HG02981 (cell line): ENCODE measurements at regions not wholly inside any gene's neighbourhood (a gene's known extent, or its start where the extent isn't known, plus 50 kb on each side); places are given as distances from the start of the nearest gene placed in this dataset.

Experiments used
- ATAC-seq: cut with Tn5 transposase; IDR thresholded peaks from one replicate; pipeline ENCODE4 v1.9.1; 2021; ENCODE audit warnings: mild to moderate bottlenecking, moderate library complexity; ENCODE audit not compliant: unreplicated experiment

DNA sequence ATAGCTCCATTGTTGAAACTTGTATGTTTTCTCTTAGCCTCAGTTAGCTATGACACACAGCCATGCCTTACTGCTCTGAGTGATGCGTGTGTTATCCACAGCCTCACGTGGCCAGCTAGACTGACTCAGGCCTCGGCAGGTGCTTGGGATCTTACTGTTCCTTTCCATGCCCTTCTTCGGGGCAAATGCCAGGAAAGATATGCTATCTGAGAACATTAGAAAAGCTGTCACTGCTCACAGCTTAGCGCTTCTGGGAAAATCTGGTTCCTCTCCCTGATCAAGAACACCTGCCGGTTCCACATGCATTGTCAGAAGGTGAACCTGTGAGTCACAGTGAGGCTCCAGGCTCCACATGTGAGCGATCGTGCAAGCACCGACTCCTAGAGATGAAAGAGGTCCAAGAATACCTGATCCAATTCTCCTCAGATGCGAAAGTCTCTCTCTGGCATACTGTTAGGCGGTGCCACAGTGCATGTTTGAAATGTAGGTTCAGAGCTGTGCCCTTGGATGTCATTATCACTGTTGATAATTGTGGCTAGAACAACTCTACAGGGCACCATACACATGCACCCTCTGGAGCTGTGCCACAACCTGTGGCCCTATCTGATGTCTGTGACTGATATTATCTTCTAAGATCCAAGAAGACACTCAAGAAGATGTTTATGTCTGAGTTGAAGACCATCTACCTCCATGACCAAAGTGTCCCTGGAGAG, 247.8 kb upstream of the IGFBP3 start:
- no peak for ATAC-seq

DNA sequence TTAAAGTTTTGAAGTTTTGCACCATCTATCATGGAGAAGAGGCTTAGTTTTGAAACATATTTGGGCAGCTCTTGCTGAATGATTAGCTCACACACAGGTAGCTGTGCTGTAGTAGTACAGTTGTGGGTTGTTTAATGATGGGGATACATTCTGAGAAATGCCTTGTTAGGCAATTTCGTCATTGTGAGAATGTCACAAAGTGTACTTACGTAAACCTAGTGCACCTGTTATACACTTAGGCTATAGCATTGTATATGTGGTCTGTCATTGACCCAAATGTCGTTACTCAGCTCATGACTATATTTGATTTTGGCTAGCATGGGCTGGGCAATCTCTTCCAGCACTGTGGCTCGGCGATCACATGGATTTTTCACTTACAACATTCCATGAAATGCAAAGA, 247.2 kb upstream of the IGFBP3 start:
- no peak for ATAC-seq

DNA sequence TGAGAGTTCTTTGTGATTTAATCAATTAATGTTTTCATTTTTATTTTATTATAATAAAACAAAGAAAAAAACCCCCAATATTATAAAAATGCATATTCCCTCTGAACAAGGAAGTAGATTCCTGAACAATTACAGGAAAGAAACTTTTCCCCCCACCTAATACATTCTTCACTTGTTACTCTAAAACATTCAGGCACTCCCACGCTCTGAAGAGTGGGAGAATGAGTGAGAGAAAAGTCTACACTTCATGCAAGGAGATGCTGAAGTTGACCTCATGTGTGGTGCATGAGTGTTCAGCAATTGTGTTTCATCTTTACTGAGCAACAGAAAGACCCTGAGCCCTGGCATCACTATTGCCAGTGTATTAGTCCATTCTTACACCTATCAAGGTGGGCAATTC, 244.2 kb upstream of the IGFBP3 start:
- ATAC-seq: no peak

DNA sequence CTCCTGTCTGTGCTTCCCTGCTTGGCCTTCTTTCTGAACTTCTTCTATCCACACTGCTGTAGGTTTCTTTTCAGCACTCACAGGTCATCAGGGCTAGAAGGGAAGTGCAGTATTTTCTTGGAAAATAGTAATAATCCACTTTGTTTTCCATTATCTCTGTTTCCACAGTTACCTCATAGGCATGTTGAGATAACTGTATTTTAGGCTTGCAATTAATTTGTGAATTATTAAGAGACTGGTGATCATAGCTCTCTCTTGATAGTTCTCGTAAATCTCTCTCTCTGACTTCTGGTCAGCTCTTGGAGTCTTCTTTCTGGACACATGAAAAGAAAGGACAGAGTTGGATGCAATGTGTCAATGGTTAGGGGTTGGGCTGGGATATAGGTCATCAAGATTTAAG, 243.6 kb upstream of the IGFBP3 start:
- no peak for ATAC-seq

DNA sequence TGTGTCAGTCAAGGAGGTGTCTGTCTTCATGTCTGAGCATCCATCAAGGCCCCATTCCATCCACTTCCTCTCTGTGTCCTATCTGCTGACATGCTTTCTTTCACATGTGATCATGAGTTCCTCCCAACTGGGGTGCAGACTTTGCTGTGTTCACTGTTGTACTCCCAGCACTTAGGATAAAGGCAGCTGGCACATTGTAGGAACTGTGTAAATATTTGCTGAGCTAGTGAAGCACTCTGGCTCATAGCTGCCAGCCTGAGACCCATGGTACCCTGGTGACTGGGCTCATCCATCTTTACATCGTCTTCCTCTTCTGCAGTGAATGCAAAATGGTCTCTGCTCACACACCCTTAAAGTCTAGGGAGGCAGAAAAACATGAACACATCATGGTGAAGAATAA, 242.2 kb upstream of the IGFBP3 start:
- no peak for ATAC-seq

DNA sequence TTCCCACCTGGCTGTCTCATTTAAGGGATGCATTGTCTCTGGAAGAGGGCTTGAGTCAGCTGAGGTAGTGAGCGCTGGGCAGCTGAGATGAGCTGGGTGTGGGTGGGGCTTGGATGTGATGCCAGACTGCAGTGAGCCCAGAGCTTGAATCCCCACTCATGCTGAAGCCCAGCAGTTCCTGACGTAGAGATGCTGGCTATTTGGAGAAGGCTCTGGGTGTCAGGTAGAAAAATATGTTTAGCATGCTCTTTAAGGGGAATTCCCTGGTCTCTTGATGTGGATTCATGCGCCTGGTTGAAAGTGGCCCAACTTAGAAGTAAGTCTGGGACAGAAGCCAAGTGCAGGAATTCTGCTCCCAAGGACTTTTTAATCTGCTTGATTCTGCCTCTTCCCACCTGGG, 241.5 kb upstream of the IGFBP3 start:
- no peak for ATAC-seq

DNA sequence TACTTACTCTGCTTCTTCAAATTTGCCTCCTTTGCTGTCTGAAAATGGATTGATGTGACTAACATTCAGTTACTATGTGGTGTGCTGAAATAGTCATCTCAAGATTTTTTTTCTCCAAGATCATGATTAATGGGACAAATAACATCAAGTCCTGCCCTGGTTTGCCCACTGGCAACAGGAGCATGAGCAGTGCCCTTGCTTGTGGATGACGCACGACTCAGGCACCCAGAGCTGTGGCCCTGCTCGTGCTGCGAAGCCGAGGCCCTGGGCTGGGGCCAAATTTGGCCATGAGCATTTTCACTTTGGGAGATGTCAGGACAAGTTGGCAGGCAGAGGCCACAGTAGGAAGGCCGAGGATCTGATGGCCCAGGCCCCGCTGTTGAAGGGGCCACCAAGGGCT, 239.8 kb upstream of the IGFBP3 start:
- ATAC-seq: no peak

DNA sequence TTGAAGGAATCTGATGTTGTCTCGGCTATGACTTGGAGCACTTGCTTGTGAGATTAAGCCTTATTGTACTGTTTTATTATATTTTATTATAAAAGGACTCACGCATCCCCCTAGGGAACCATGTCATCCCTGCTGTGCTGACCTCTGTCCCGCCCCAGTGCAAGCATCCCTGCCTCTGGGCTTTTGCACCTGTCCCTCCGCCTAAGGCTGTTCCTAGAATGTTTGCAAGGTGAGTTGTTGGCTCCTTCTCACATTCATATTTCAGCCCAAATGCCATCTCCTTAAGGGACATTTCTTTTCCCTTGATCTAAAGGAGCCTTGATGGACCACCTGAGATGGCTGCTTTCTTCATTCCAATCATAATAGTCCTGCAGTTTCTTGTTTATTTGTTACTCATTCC, 236.9 kb upstream of the IGFBP3 start:
- no peak for ATAC-seq

DNA sequence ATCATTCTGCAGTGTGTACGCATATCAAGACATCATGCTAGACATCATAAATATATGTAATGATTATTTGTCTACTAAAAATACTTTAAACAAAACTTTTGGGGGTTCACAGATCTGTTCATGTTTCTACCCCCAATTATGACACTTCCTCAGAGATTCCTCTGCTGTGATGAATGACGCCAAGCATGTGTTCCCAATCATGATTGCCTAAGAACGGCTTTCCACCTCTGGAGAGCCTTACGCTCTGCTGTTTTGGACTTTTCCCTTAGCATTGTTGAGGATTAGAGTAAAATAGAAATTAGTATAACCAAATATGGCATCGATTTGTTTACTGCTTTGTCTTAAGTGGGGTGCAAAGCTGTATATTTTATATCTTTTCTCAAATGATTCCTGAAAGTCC, 236.3 kb upstream of the IGFBP3 start:
- ATAC-seq: no peak

DNA sequence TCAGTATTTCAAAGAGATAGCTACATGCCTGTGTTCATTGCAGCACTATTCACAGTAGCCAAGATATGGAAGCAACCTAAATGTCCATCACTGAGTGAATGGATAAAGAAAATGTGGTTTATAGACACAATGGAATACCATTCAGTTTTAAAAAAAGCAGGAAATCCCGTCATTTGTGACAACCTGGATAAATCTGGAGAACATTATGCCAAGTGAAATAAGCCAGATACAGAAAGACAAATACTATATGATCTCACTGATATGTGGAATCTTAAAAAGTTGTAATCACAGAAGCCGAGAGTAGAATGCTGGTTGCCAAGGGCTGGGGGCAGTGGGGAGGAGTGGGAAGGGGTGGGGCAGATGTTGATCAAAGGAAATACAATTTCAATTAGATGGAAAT, 235.8 kb upstream of the IGFBP3 start:
- ATAC-seq: no peak

DNA sequence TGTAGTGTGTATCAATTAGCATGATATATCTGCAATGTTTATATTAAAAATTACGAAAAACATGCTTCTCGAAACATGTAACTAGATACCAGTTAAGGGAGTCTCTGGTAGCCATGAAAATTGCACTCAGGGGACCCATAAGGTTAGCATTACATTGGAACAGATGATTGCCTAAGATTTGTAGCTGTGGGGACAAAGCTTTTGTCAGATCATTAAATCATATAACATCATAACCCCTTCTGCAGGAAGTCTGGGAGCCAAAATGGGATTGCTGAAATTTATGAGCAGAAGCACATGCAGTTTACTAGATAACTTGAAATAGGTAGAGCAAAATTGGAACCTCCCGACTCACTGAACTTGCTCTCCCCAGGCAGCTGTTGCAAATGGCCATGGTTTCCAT, 235.0 kb upstream of the IGFBP3 start:
- no peak for ATAC-seq

DNA sequence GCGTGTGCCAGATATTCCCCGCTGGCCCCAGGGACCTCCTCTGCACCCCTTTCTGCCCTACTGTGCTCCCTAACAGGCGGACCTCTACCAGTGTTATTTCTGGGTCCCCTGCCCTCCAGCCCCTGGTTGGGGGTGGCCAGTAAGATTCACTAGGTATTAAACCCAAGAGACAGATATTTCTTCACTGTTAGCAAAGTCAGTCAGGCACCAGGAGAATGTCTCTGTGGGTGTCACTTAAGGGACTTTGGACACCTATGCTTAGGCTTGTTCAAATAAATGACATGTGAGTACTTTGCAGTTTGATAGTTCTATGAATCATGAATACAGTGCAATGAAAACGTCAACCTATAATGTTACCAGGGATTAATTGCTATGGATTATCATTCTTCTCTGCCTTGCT, 234.3 kb upstream of the IGFBP3 start:
- ATAC-seq: no peak

DNA sequence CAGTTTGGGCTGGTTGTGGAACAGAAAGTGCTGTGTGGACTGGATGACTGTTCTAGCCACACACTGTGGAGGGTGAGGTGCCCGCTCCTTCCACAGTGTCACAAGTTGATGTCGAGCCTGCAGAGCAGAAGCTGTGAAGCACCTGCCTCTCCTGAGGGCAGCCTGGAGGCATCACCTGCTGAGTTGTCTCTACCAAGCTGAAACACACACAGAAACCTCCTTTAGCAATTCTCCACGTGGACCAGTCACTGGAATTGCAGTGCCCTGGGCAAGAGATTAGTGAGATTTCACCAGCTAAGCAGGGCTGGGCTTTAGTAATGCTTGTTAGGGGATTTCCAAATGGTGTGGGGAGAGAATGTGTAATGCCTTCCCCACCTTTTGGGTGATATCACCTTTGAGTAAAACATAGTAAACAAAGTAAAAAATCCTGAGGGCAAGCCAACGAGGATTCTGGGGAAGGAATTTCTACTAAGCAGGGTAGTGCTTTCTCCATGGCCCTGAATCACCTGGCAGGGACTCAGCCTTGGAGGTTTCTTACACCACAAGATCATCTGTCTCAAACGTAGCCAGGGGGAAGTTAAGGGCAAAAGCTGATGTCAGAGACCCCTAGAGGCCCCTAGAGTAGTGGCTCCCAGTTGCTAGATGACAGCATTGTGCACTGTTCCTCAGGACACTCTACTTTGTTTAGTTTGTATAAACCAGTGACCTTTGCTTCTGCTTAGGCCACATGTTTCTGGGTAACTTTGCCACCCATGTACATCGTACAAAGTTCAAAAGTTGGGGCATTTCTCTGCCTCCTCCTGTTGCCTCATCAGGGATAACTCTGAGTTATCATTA, 233.1 kb upstream of the IGFBP3 start:
- no peak for ATAC-seq

DNA sequence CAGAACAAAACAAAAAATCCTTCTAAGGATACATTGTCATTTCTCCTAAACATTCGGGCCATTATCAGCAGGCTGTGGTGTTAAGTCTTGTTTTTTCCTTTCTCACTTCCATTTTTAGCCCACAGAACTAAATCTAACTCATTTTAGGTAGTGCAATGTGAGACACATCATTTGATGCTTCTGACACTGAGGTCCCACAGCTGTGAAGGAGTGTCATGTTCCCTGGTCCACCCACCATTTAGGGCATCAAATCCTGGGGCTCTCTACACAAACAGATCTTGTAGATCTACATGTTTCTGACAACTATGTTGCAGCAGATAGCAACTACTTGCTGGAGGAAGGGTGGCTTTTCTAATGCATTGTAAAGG, 232.5 kb upstream of the IGFBP3 start:
- no peak for ATAC-seq

DNA sequence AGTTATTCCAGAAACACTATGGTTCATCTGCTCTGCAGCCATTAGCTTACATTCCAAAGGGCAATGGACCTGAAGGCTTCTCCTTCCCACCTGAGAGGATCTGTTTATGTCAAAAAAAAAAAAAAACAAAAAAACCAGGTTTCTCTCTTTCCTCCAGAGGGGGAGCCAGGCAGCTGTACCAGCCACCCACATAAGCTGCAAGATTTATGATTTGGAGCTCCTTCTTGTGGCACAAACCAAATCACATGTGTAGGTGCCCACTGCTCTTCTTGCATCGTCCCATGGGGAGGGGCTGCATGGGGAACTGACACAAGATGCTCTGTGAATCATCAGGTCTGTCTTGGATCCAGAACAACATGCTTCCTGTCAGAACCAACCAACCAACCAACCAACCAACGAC, 231.6 kb upstream of the IGFBP3 start:
- ATAC-seq: no peak

DNA sequence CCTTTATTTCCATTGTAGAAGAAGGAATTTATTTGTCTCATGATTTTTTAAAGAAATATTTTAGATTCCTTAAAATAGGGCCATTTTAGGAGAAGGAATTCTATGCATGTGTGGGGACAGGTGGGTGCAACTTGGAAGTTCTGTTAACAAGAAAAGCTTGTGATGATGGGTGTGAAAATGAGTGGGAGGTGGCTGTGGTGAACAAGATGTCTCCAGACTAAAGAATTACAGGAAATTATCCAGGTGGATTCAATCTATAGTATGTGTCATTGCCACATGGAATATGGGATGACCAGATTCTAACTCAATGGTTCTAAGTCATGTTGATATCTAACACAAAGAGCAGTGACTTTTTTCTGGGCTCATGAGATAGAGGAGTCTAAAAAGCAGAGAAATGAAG, 229.6 kb upstream of the IGFBP3 start:
- ATAC-seq: no peak

DNA sequence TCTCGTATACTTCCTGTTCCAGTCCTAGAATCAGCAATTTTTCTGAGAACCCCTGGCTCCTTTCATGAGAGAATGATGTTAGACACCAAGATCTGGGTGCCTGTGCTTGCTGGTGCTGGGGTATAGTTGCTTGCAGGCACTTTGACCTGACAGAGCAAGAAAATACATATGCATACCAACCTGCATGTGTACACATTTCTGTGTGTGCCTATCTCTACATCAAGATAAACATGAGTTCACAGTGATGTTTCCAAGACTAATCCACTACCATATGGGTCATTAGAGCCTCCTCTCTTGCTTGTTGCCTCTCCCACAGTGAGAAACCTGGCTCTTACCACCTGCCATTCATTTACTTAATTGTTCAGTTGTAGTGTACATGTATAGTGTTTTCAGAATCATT, 229.1 kb upstream of the IGFBP3 start:
- ATAC-seq: no peak

DNA sequence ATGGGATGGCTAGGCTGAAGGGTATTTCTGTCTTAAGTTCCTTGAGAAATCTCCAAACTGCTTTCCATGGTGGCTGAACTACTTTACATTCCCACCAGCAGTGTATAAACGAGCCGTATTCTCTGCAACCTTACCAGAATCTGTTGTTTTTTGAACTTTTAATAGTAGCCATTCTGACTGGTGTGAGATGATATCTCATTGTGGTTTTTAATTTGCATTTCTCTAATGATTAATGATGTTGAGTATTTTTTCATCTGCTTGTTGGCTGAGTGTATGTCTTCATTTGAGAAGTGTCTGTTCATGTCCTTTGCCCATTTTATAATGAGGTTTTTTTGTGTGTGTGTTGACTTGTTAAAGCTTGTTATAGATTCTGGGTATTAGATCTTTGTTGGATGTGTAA, 226.8 kb upstream of the IGFBP3 start:
- ATAC-seq: no peak

DNA sequence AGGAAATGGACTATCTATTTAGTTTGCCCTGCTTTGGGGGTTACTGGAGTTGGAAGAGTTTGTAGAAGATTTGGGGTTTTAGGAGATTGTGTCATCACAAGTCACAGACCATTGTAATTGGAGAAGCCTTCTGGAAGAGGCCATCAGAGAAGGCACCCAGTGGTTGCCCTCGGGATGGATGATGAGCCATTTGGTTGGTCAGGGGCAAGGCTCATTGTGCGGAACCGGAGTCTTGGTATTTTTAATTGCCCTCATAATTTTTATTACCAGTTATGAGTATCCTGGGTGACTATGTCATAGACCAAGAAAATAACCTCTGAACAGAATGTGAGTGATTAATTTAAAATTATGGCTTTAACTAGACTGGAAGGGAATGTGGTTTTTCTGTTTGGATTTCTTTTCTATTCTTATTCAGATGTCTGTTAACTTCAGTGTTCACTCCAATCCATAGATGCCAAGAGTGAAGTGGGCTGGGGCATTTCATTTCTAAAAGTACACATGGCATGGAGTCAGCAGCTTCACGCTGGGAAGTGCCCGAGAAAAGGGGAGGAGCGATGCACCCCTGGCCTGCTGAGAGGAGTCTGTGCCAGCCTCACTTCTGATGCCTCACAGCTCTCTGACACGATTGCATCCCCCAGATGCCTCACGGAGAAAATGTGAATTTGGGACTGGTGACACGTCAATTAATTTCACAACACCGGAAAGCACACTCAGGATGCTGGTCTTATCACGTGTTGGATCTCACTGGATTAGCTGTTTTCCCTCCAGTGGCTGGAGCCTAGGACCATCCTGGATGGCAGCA, 225.6 kb upstream of the IGFBP3 start:
- no peak for ATAC-seq

DNA sequence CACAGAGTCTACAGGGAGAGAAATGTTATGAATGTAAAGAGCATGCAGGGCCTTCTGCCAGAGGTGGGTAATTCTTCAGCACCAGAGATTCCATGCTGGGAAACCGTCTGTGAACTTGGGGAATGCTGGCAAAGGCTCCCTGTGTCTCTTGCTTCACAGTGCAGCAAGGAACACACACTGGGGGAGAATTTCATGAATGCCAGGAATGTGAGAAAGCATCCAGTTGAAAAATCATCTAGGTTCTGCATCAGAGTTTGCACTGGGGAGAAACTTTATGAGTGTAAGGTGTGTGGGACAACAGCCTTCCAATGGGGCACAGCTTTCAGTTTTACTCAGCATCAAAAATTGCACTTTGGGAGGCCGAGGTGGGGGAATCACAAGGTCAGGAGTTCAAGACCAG, 224.3 kb upstream of the IGFBP3 start:
- ATAC-seq: no peak

DNA sequence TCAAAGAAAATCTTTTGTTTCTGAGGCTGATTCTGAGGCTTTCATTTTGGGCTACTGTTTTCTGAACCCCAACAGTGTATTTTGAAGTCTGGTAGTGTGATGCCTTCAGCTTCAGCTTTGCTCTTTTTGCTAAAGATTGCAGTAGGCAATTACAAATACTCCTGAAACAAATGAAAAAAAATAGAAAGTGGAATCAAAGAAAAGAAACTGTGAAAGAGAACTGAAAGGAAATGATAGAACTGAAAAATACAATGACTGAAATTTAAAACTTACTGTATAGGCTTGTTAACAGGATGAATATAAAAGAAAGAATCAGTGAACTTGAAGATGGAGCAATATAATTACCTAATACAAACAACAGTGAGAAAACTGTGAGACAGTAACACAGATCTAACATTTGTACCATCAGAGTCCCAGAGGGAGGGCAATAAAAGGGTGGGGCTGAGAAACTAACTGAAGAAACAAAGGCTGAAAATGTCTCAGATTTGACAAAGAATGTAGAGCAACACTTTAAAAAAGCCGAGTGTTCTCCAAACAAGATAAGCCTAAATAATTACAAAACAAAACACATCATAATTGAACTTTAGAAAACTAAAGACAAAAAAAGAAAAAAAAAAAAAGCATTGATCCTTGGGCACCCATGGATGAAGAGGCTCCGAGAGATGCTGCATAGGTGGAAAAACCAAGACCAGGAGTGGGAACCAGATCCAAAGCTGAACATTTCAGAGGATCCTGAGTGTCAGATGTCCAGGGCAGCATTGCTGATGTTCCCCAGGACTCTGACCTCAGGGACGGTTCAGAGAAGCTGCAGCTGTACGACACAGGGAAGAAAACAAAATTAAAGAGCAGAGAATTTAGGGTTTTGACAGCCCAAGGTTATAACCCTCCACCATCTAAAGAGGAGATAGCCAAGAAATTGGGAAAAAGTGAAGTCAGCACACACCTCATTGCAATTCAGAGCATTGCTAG, 223.2 kb upstream of the IGFBP3 start:
- no peak for ATAC-seq
